Mesendoderm (in vitro differentiated cells): ENCODE measurements at regions not wholly inside any gene's neighbourhood (a gene's known extent, or its start where the extent isn't known, plus 50 kb on each side); places are given as distances from the start of the nearest gene placed in this dataset.
A peak's percentile ranks its signal among the peaks of the same experiment; 100 is the strongest.

Experiments
- DNase-seq: peaks from one replicate; pipeline ENCODE4 v3.0.0; 2013
- H2AK5ac ChIP-seq: 2 replicates; pipeline ENCODE4 v1.6.1; 2013; ENCODE audit warnings: low read length, inconsistent platforms
- H2BK120ac ChIP-seq: 2 replicates; pipeline ENCODE4 v1.6.1; 2013; ENCODE audit warnings: low read depth, mild to moderate bottlenecking, low read length, moderate library complexity, mixed read lengths
- H2BK15ac ChIP-seq: replicated peaks from 2 replicates; pipeline ENCODE4 v1.6.1; 2013; ENCODE audit warnings: low read depth, mild to moderate bottlenecking, moderate library complexity
- H2BK5ac ChIP-seq: 2 replicates; pipeline ENCODE4 v1.6.1; 2013; ENCODE audit warnings: low read length, inconsistent platforms
- H3K18ac ChIP-seq: 2 replicates; pipeline ENCODE4 v1.6.1; 2013; ENCODE audit warnings: mild to moderate bottlenecking, low read length, mixed read lengths
- H3K23ac ChIP-seq: one replicate; pipeline ENCODE4 v1.6.1; 2013; ENCODE audit warnings: low read length
- H3K27ac ChIP-seq: 2 replicates; pipeline ENCODE4 v1.5.1; 2013; ENCODE audit warnings: low read depth, mild to moderate bottlenecking, inconsistent platforms, low read length, moderate library complexity
- H3K27me3 ChIP-seq: 2 replicates; pipeline ENCODE4 v1.6.1; 2013; ENCODE audit warnings: low read length, control low read depth, mild to moderate bottlenecking, inconsistent platforms; ENCODE audit not compliant: insufficient read depth, poor library complexity
- H3K36me3 ChIP-seq: 2 replicates; pipeline ENCODE4 v1.6.1; 2013; ENCODE audit warnings: low read length, inconsistent platforms; ENCODE audit not compliant: control insufficient read depth, insufficient read depth
- H3K4ac ChIP-seq: one replicate; pipeline ENCODE4 v1.6.1; 2013; ENCODE audit warnings: low read depth, mild to moderate bottlenecking, low read length, moderate library complexity
- H3K4me1 ChIP-seq: 2 replicates; pipeline ENCODE4 v1.6.1; 2013; ENCODE audit warnings: low read depth, low read length, inconsistent platforms; ENCODE audit not compliant: control insufficient read depth
- H3K4me2 ChIP-seq: 2 replicates; pipeline ENCODE4 v1.6.1; 2013; ENCODE audit warnings: low read length
- H3K4me3 ChIP-seq: 2 replicates; pipeline ENCODE4 v1.5.1; 2013; ENCODE audit warnings: mild to moderate bottlenecking, low read length
- H3K56ac ChIP-seq: one replicate; pipeline ENCODE4 v1.6.1; 2013; ENCODE audit warnings: low read length
- H3K79me1 ChIP-seq: 2 replicates; pipeline ENCODE4 v1.6.1; 2013; ENCODE audit warnings: low read length, inconsistent platforms
- H3K79me2 ChIP-seq: 2 replicates; pipeline ENCODE4 v1.6.1; 2013; ENCODE audit warnings: mild to moderate bottlenecking, low read length; ENCODE audit not compliant: control insufficient read depth, insufficient read depth
- H3K9ac ChIP-seq: 2 replicates; pipeline ENCODE4 v1.6.1; 2013; ENCODE audit warnings: low read length, inconsistent platforms
- H4K5ac ChIP-seq: one replicate; pipeline ENCODE4 v1.6.1; 2013; ENCODE audit warnings: low read length
- H4K8ac ChIP-seq: one replicate; pipeline ENCODE4 v1.6.1; 2013; ENCODE audit warnings: low read depth, mild to moderate bottlenecking, control low read depth, low read length, moderate library complexity
- WGBS: extraction: QIAGEN DNeasy Blood & Tissue Kit; methylation state at CpG from one replicate; pipeline ENCODE4 v1.1.7; 2013; ENCODE audit warnings: low lambda C conversion rate, missing lambda C conversion rate; ENCODE audit not compliant: insufficient coverage; ENCODE audit errors: extremely low coverage; 5-methylcytosine and 5-hydroxymethylcytosine counted together

DNA sequence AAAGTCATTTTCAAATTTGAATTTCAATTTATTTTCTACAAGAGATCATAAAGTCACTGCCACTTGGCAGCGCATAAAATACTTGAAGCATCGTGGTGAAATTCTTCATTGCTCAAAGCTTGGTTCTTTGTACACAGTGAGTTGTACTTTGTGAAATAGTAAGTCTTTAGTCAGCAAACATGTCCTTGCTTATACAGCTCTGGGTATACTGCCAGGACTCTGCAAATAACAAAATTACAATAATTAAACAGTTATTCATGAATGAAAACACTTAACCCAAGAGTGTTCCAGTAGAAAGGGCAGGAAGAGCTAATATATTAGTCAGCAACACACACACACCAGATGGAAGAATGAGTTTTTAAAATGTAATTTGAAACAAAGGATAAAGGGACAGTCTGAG lies 1300.9 kb upstream of the DIAPH2 start:
- no peak for DNase-seq
- H3K23ac ChIP-seq: no peak overlapping the region
- WGBS: no CpG with 5 or more reads among the region's 2 CpGs
- H2BK5ac ChIP-seq: no peak overlapping the region
- H3K4me2 ChIP-seq: no peak overlapping the region
- H3K4ac ChIP-seq: no peak overlapping the region
- no peak overlapping the region for H3K18ac ChIP-seq
- no peak overlapping the region for H2BK120ac ChIP-seq
- H2BK15ac ChIP-seq: no peak overlapping the region
- no peak overlapping the region for H3K56ac ChIP-seq
- no peaks in the 10 kb centered on the region for H3K79me1 ChIP-seq
- H3K4me3 ChIP-seq: no peak overlapping the region
- H3K27ac ChIP-seq: no peak overlapping the region
- no peak overlapping the region for H4K5ac ChIP-seq
- no peaks in the 10 kb centered on the region for H3K4me1 ChIP-seq
- no peak overlapping the region for H4K8ac ChIP-seq
- no peak overlapping the region for H2AK5ac ChIP-seq
- no peaks in the 10 kb centered on the region for H3K27me3 ChIP-seq
- H3K79me2 ChIP-seq: no peaks in the 10 kb centered on the region
- H3K9ac ChIP-seq: no peak overlapping the region
- H3K36me3 ChIP-seq: no peaks in the 10 kb centered on the region

DNA sequence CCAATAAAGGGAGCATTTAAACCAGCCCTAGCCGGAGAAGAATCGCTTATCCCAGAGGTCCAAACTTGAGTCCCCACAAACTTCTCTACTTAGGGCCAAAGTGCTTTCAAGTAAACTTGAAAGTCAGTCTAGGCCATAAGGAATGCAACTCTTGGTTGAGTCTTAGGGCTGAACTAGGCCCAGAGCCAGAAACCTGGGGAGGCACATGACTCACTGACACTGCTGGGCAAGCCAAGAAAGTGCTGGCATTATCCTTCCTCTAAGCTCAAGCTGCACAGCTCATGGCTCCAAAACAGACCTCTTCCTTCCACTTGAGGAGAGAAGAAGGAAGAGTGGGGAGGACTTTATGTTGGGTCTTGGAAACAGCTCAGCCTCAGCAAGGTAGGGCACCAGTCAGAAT lies 1257.3 kb upstream of the DIAPH2 start:
- Histone ChIP-seq H3K79me1 (no peaks in the 10 kb centered on the region), H3K4me3 (no peak overlapping the region), H3K36me3 (no peaks in the 10 kb centered on the region), H2BK120ac (no peak overlapping the region), H3K79me2 (no peaks in the 10 kb centered on the region), H3K56ac (no peak overlapping the region), H3K18ac (no peak overlapping the region), H3K23ac (no peak overlapping the region), H4K8ac (no peak overlapping the region), H3K27ac (no peak overlapping the region), H2BK5ac (no peak overlapping the region), H3K4me1 (no peaks in the 10 kb centered on the region), H3K27me3 (no peaks in the 10 kb centered on the region), H2BK15ac (no peak overlapping the region), H3K4ac (no peak overlapping the region), H2AK5ac (no peak overlapping the region), H3K4me2 (no peak overlapping the region), H4K5ac (no peak overlapping the region), H3K9ac (no peak overlapping the region)
- whole genome bisulfite sequencing: no CpG with 5 or more reads among the region's 2 CpGs
- DNase-seq: no peak

DNA sequence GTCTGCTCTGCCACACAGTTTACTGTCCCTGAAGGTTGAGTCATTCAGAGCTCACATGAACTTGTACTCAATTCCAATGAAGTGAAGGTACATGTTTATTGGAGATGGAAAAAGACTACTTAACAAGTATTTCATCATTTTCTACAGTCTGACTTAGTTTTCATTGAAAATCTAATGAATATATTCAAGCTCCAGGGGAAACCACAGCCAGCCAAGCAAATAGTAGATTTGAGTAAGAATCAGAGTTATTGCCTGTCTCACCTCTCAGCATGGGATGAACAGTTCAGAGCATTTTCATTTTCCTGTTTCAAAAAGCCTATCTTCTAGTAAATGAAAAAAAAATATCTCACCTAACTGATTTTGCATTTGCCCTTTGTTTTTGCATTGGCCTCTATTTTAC lies 1249.4 kb upstream of the DIAPH2 start:
- Histone ChIP-seq H3K4me2 (no peak overlapping the region), H3K79me2 (no peaks in the 10 kb centered on the region), H3K18ac (no peak overlapping the region), H3K27me3 (no peaks in the 10 kb centered on the region), H3K27ac (no peak overlapping the region), H4K5ac (no peak overlapping the region), H4K8ac (no peak overlapping the region), H3K36me3 (no peaks in the 10 kb centered on the region), H3K23ac (no peak overlapping the region), H2AK5ac (no peak overlapping the region), H3K4me3 (no peak overlapping the region), H3K79me1 (no peaks in the 10 kb centered on the region), H3K4ac (no peak overlapping the region), H2BK5ac (no peak overlapping the region), H2BK120ac (no peak overlapping the region), H3K9ac (no peak overlapping the region), H3K56ac (no peak overlapping the region), H3K4me1 (no peaks in the 10 kb centered on the region), H2BK15ac (no peak overlapping the region)
- DNase-seq: no peak

DNA sequence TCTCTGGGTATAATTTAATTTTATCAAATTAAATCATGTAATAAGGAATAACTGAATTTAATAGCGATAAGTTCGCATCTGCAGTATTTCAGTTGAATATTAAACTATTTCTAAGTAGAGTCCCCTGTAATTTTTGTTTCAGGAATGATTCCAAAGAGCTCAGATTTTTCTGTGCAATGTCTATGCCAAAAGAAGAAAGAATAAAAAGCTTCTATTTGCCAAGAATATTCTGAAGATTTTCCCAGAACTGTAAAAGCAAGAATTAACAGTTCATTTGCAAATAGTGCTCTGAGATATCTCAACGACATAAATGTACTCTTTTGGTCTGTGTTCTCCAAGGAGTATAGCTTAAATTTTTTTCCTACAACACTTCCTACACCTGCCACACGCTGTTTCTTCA lies 1242.8 kb upstream of the DIAPH2 start:
- Histone ChIP-seq H3K56ac (no peak overlapping the region), H3K4me1 (no peaks in the 10 kb centered on the region), H3K18ac (no peak overlapping the region), H2BK15ac (no peak overlapping the region), H3K9ac (no peak overlapping the region), H3K27ac (no peak overlapping the region), H4K8ac (no peak overlapping the region), H3K4ac (no peak overlapping the region), H3K4me3 (no peak overlapping the region), H3K4me2 (no peak overlapping the region), H2BK120ac (no peak overlapping the region), H3K79me2 (no peaks in the 10 kb centered on the region), H2BK5ac (no peak overlapping the region), H2AK5ac (no peak overlapping the region), H3K27me3 (no peaks in the 10 kb centered on the region), H3K79me1 (no peaks in the 10 kb centered on the region), H4K5ac (no peak overlapping the region), H3K23ac (no peak overlapping the region), H3K36me3 (no peaks in the 10 kb centered on the region)
- DNase-seq: no peak
- no CpG with 5 or more reads among the region's 4 CpGs for WGBS

GRCh38 chrX:95484781-95485180 lies 1199.9 kb upstream of the DIAPH2 start:
- no peaks in the 10 kb centered on the region for H3K27me3 ChIP-seq
- no peak overlapping the region for H3K27ac ChIP-seq
- no peak overlapping the region for H2BK5ac ChIP-seq
- DNase-seq: no peak
- H3K4ac ChIP-seq: no peak overlapping the region
- no peak overlapping the region for H3K4me2 ChIP-seq
- no peak overlapping the region for H3K18ac ChIP-seq
- no peak overlapping the region for H2BK120ac ChIP-seq
- no peak overlapping the region for H2BK15ac ChIP-seq
- WGBS: no CpG with 5 or more reads among the region's 1 CpG
- H3K4me1 ChIP-seq: no peaks in the 10 kb centered on the region
- no peak overlapping the region for H4K5ac ChIP-seq
- no peaks in the 10 kb centered on the region for H3K79me1 ChIP-seq
- H2AK5ac ChIP-seq: no peak overlapping the region
- no peak overlapping the region for H3K4me3 ChIP-seq
- no peak overlapping the region for H4K8ac ChIP-seq
- H3K79me2 ChIP-seq: no peaks in the 10 kb centered on the region
- no peak overlapping the region for H3K9ac ChIP-seq
- no peaks in the 10 kb centered on the region for H3K36me3 ChIP-seq
- H3K56ac ChIP-seq: no peak overlapping the region
- H3K23ac ChIP-seq: no peak overlapping the region

- Histone ChIP-seq H3K56ac (no peak overlapping the region), H2AK5ac (no peak overlapping the region), H3K4ac (no peak overlapping the region), H3K4me1 (no peaks in the 10 kb centered on the region), H2BK15ac (no peak overlapping the region), H3K9ac (no peak overlapping the region), H2BK120ac (no peak overlapping the region), H3K4me2 (no peak overlapping the region), H3K36me3 (no peaks in the 10 kb centered on the region), H3K18ac (no peak overlapping the region), H3K79me2 (no peaks in the 10 kb centered on the region), H3K27ac (no peak overlapping the region), H3K27me3 (no peaks in the 10 kb centered on the region), H4K5ac (no peak overlapping the region), H3K79me1 (no peaks in the 10 kb centered on the region), H3K23ac (no peak overlapping the region), H3K4me3 (no peak overlapping the region), H2BK5ac (no peak overlapping the region), H4K8ac (no peak overlapping the region)
- peak; percentile 59 for DNase-seq
These were observed 1178.9 kb upstream of the DIAPH2 start for GRCh38 chrX:95505721-95506120.
